CD14-positive monocyte (primary cell): ENCODE measurements at regions not wholly inside any gene's neighbourhood (a gene's known extent, or its start where the extent isn't known, plus 50 kb on each side); places are given as distances from the start of the nearest gene placed in this dataset.

Source experiments
- DNase-seq, 3 donors: peaks; one replicate each; pipeline ENCODE4 v3.0.0-alpha.2; 2011 to 2022
- H2AFZ ChIP-seq: 2 replicates; pipeline ENCODE4 v1.6.0; 2012; ENCODE audit warnings: mild to moderate bottlenecking, low read depth, low read length, inconsistent platforms; ENCODE audit not compliant: insufficient read depth, poor library complexity, severe bottlenecking
- H3K27ac ChIP-seq, 2 donors: 1 replicate in 1 of 2; 2 replicates in 1 of 2; pipeline ENCODE4 v1.5.1; 2012 to 2013; ENCODE audit warnings: low read length in 2 of 2, control low read depth in 1 of 2, inconsistent platforms in 1 of 2, low read depth in 1 of 2, mild to moderate bottlenecking in 1 of 2
- H3K27me3 ChIP-seq, 2 donors: one replicate each; pipeline versions ENCODE4 v1.6.0 to v1.6.1; 2011 to 2013; ENCODE audit warnings: low read length in 2 of 2; ENCODE audit not compliant: control insufficient read depth in 2 of 2, insufficient read depth in 2 of 2
- H3K36me3 ChIP-seq, 2 donors: replicated peaks in 1 of 2; 1 replicate in 1 of 2; 2 replicates in 1 of 2; pipeline versions ENCODE4 v1.5.1 to v1.6.1; 2012 to 2013; ENCODE audit warnings: low read length in 2 of 2, control low read depth in 1 of 2, inconsistent platforms in 1 of 2, mild to moderate bottlenecking in 1 of 2; ENCODE audit not compliant: insufficient read depth in 2 of 2, control insufficient read depth in 1 of 2
- H3K4me1 ChIP-seq, 2 donors: 1 replicate in 1 of 2; 2 replicates in 1 of 2; pipeline versions ENCODE4 v1.5.1 to v1.6.1; 2012 to 2013; ENCODE audit warnings: low read length in 2 of 2, control low read depth in 1 of 2, inconsistent platforms in 1 of 2, mild to moderate bottlenecking in 1 of 2, moderate library complexity in 1 of 2; ENCODE audit not compliant: insufficient read depth in 2 of 2, control insufficient read depth in 1 of 2
- H3K4me2 ChIP-seq: replicated peaks from 2 replicates; pipeline ENCODE3; 2012; ENCODE audit warnings: low read length, moderate library complexity, mild to moderate bottlenecking; ENCODE audit not compliant: poor library complexity, severe bottlenecking; ENCODE audit errors: extremely low read depth
- H3K4me3 ChIP-seq, 3 experiments: fragments of 200-600 bp in 1 of 3; sonication (generic) in 1 of 3; replicated peaks in 1 of 3; 1 replicate in 2 of 3; 2 replicates in 1 of 3; pipeline ENCODE4 v1.5.1; 2011 to 2013; ENCODE audit warnings: low read length in 3 of 3, mild to moderate bottlenecking in 3 of 3, control low read depth in 2 of 3, low read depth in 2 of 3, inconsistent platforms in 1 of 3, moderate library complexity in 1 of 3
- H3K79me2 ChIP-seq: 2 replicates; pipeline ENCODE4 v1.6.0; 2012; ENCODE audit warnings: mild to moderate bottlenecking, control low read depth, inconsistent platforms, low read length, moderate library complexity; ENCODE audit not compliant: insufficient read depth
- H3K9ac ChIP-seq: 2 replicates; pipeline ENCODE4 v1.6.0; 2017; ENCODE audit warnings: low read length, mild to moderate bottlenecking; ENCODE audit not compliant: insufficient read depth, poor library complexity, severe bottlenecking
- H3K9me3 ChIP-seq, 2 donors: replicated peaks in 1 of 2; 1 replicate in 1 of 2; 2 replicates in 1 of 2; pipeline versions ENCODE4 v1.5.1 to v1.6.1; 2012 to 2013; ENCODE audit warnings: low read length in 2 of 2, control low read depth in 1 of 2; ENCODE audit not compliant: control insufficient read depth in 1 of 2, insufficient read depth in 1 of 2
- H4K20me1 ChIP-seq: 2 replicates; pipeline ENCODE4 v1.6.0; 2012; ENCODE audit warnings: mild to moderate bottlenecking, low read length, control low read depth, moderate library complexity; ENCODE audit not compliant: insufficient read depth
- H3K27ac Mint-ChIP-seq, 7 donors: one replicate each; pipeline ENCODE4 v1.8.0; 2020; ENCODE audit warnings: mild to moderate bottlenecking in 7 of 7, mixed read lengths in 7 of 7, moderate library complexity in 6 of 7, inconsistent platforms in 2 of 7
- H3K27me3 Mint-ChIP-seq, 3 donors: one replicate each; pipeline ENCODE4 v1.8.0; 2021 to 2022; ENCODE audit warnings: low read depth in 3 of 3, mild to moderate bottlenecking in 3 of 3, mixed read lengths in 3 of 3, moderate library complexity in 3 of 3, inconsistent platforms in 1 of 3
- H3K36me3 Mint-ChIP-seq, 2 donors: one replicate each; pipeline ENCODE4 v1.8.0; 2020; ENCODE audit warnings: mixed read lengths in 2 of 2, inconsistent platforms in 1 of 2, mild to moderate bottlenecking in 1 of 2
- H3K4me1 Mint-ChIP-seq: one replicate; pipeline ENCODE4 v1.8.0; 2020; ENCODE audit warnings: mild to moderate bottlenecking, mixed read lengths
- H3K4me3 Mint-ChIP-seq, 2 donors: one replicate each; pipeline ENCODE4 v1.8.0; 2020; ENCODE audit warnings: mild to moderate bottlenecking in 2 of 2, mixed read lengths in 2 of 2, moderate library complexity in 1 of 2
- H3K9me3 Mint-ChIP-seq, 7 donors: one replicate each; pipeline ENCODE4 v1.8.0; 2020 to 2022; ENCODE audit warnings: mixed read lengths in 7 of 7, mild to moderate bottlenecking in 6 of 7, moderate library complexity in 6 of 7, inconsistent platforms in 2 of 7
- WGBS: methylation state at CpG from one replicate; pipeline ENCODE4 v1.1.5; 2013; ENCODE audit warnings: missing lambda C conversion rate; ENCODE audit not compliant: insufficient coverage; 5-methylcytosine and 5-hydroxymethylcytosine counted together
- intact Hi-C, 2 donors: fragments of 100-400 bp; cut with micrococcal nuclease; formaldehyde crosslinking; loops; one replicate each; pipeline versions ENCODE4 v1.15.0 to v1.15.1; 2023
- TF ChIP-seq, protein P1 (sequence below): fragments of 200-600 bp; IDR thresholded peaks from one replicate; pipeline ENCODE4 v1.8.0; 2022; ENCODE audit warnings: antibody characterized with exemption, mild to moderate bottlenecking

- Mint-ChIP-seq H3K27me3 (peaks cover 0 to 8% (median 4%) of the 10 kb centered on the region in 3 donors), H3K4me3 (no peak overlapping the region), H3K4me1 (peaks cover 15% of the 10 kb centered on the region), H3K9me3 (peaks cover 4 to 20% (median 14%) of the 10 kb centered on the region in 7 donors), H3K36me3 (peaks cover 0 to 3% of the 10 kb centered on the region in 2 donors), H3K27ac (no peak overlapping the region)
- Histone ChIP-seq H2AFZ (no peak overlapping the region), H3K4me3 (no peak overlapping the region), H4K20me1 (no peaks in the 10 kb centered on the region), H3K27me3 (no peaks in the 10 kb centered on the region), H3K9me3 (peaks cover 4 to 23% of the 10 kb centered on the region in 2 donors), H3K4me2 (no peak overlapping the region), H3K27ac (no peak overlapping the region), H3K9ac (no peak overlapping the region), H3K4me1 (peaks cover 9 to 11% of the 10 kb centered on the region in 2 donors), H3K36me3 (no peaks in the 10 kb centered on the region), H3K79me2 (no peaks in the 10 kb centered on the region)
- 91% methylated on average over 31 of the region's 37 CpGs for WGBS
- intact Hi-C loops, result no loop called here
- DNase-seq, result no peak
- TF ChIP-seq, protein P1, sequence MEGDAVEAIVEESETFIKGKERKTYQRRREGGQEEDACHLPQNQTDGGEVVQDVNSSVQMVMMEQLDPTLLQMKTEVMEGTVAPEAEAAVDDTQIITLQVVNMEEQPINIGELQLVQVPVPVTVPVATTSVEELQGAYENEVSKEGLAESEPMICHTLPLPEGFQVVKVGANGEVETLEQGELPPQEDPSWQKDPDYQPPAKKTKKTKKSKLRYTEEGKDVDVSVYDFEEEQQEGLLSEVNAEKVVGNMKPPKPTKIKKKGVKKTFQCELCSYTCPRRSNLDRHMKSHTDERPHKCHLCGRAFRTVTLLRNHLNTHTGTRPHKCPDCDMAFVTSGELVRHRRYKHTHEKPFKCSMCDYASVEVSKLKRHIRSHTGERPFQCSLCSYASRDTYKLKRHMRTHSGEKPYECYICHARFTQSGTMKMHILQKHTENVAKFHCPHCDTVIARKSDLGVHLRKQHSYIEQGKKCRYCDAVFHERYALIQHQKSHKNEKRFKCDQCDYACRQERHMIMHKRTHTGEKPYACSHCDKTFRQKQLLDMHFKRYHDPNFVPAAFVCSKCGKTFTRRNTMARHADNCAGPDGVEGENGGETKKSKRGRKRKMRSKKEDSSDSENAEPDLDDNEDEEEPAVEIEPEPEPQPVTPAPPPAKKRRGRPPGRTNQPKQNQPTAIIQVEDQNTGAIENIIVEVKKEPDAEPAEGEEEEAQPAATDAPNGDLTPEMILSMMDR, result no peak
Observed at GRCh38 chr22:49433717-49434611, 393.7 kb downstream of the BRD1 start.

DNA sequence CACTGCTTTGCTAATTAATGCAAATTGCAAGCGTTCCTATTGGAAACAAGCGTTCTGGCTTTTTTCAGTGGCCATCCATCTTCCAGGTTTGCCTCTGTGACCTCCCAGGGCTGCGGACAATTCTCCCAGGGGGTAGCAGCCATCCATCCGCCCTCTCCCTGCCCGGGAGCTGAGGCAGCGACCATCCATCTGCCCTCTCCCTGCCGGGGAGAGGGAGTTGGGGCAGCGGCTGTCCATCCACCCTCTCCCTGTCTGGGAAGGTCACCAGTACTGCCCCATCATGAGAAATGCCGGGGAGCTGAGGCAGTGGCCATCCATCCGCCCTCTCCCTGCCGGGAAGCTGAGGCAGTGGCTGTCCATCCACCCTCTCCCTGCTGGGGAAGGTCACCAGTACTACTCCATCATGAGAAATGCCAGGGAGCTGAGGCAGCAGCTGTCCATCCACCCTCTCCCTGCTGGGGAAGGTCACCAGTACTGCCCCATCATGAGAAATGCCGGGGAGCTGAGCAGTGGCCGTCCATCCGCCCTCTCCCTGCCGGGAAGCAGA lies 394.7 kb downstream of the BRD1 start:
- Histone ChIP-seq H3K4me2 (no peak overlapping the region), H3K27me3 (no peaks in the 10 kb centered on the region), H3K27ac (no peak overlapping the region), H3K4me3 (no peak overlapping the region), H3K9ac (no peak overlapping the region), H2AFZ (no peak overlapping the region), H3K79me2 (no peaks in the 10 kb centered on the region), H3K36me3 (no peaks in the 10 kb centered on the region), H3K4me1 (peaks cover 9 to 11% of the 10 kb centered on the region in 2 donors), H3K9me3 (peaks cover 4 to 23% of the 10 kb centered on the region in 2 donors), H4K20me1 (no peaks in the 10 kb centered on the region)
- 53% methylated on average over 10 of the region's 15 CpGs for whole genome bisulfite sequencing
- DNase-seq, result no peak
- TF ChIP-seq, protein P1, result no peak
- Mint-ChIP-seq H3K4me1 (peaks cover 15% of the 10 kb centered on the region), H3K27me3 (peaks cover 0 to 8% (median 4%) of the 10 kb centered on the region in 3 donors), H3K4me3 (no peak overlapping the region), H3K36me3 (peaks cover 0 to 3% of the 10 kb centered on the region in 2 donors), H3K9me3 (peaks cover 4 to 16% (median 13%) of the 10 kb centered on the region in 7 donors), H3K27ac (no peak overlapping the region)
- intact Hi-C loops, result no loop called here
